Body of pancreas (tissue), 4 donors: ENCODE measurements at regions not wholly inside any gene's neighbourhood (a gene's known extent, or its start where the extent isn't known, plus 50 kb on each side); places are given as distances from the start of the nearest gene placed in this dataset.

Experiments used
- CTCF ChIP-seq, 7 experiments: fragments of 450-650 bp in 4 of 7; fragments of 200-600 bp in 3 of 7; sonication (generic) in 3 of 7; IDR thresholded peaks; one replicate each; pipeline ENCODE4 v1.5.1; 2016 to 2019; ENCODE audit warnings: antibody characterized with exemption in 7 of 7
- POLR2A ChIP-seq, 3 donors: fragments of 450-650 bp; IDR thresholded peaks; one replicate each; pipeline ENCODE4 v1.6.1; 2016; ENCODE audit warnings: antibody characterized with exemption in 3 of 3, mild to moderate bottlenecking in 2 of 3

DNA sequence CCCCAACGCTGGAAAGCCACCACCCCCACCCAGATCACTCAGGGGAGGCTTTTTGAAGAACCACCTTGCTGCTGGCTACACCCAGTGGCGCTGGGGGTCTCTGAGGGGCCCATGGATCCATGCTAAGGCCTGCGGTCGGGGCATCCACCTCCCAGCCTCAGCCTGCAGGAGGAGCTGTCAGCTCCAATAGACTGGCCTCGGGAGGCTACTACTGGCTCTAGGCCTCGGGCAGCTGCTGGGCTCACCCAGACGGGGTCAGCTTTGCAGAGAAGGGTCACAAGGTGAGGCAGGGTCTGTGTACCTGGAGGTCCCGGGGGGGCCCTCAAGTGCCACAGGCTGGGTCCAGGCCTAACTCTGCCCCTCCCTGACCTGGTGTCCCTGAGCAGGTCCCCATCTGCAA is 193.7 kb downstream of the OLFM1 start:
- TF ChIP-seq CTCF (IDR thresholded peaks at IDR 0.05) (no peak), POLR2A (IDR thresholded peaks at IDR 0.05) (no peak)
